GM21529 (cell line): ENCODE measurements at regions not wholly inside any gene's neighbourhood (a gene's known extent, or its start where the extent isn't known, plus 50 kb on each side); places are given as distances from the start of the nearest gene placed in this dataset.

ENCODE experiments used
- ATAC-seq: cut with Tn5 transposase; IDR thresholded peaks from one replicate; pipeline ENCODE4 v1.9.1; 2021; ENCODE audit not compliant: unreplicated experiment

DNA sequence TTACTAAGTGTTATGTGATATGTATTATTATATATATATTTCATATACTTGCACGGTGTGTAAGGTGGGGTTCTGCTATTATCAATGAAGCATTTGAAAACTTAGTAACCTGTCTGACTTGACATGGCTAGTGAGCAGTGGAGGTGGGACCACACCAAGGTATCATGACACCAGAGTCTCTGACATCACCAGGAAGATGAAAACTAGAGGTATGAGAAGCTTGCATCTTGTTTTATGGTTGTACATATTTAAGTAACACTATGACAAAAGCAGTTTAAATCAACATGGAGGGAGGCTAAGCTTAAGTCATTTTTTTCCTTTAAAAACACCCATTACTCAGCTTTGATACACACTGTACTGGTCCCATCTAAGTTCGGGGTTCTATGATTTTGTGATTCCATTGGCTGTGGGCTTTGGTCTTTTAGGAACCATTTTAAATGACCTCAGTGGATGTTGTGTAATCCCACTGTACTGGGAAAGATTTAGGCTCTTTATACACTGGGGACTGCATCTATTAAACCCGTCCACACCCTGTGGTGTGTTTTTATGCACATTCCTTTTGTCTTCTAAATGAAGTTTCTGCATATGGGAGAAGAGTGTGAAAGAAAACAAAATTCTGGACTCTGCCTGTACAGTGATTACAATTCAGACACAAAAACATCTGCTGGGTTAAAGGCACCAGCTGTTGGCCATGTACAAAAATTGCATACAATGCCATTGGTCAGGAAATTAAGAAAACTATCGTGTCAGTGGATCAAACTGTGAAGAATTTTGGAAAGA lies 570.6 kb downstream of the SPRY1 start:
- ATAC-seq: no peak

DNA sequence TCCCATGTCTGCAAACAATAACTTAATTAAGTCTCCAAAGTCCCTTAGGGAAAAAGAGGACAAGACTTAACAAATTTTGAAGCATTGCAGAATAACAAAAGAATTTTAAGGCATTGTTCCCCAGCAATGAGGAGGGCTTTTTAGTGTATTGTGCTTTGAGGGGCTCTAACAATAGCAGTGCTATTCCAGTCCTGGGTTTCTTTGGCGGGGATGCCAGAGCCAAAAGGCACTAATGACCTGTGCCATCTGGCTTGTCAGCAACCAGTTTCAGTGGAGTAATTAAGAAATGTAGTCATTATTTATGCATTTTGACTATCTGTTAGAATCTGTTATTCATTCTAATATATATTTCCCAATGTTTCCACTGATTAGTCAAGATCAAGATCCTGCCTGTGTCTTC lies 575.4 kb downstream of the SPRY1 start:
- no peak for ATAC-seq

DNA sequence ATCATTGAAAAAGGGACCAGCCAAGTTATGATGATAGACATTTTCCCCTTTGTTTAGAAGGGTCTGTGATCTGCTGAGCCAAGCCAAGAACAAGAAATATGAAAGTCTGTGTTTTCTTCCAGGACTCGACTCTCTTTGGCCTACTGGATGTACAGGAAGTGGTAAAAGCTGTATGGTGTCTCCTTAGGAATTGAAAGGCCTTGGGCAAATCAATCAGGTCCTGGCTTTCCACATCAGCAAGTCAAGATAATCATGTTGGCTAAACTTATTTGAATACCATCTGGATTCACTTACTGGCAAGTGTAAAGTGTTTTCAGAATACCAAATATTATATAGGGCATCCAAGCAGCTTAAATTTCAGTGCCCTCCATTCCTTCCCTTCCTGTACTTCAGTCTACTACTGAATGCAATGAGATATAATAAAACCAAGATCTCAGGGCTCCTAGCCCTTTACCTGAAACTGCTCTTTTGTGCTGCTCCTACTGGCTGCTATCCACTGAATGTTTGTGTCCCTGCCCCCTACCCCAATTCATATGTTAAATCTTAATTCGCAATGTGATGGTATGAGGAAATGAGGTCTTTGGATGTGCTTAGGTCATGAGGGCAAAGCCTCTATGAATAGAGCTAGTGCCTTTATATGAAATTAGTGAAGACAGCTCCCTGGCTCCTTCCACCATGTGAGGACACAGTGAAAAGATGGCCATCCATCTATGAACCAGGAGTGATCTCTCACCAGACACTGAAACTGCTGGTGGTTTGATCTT lies 578.0 kb downstream of the SPRY1 start:
- no peak for ATAC-seq

DNA sequence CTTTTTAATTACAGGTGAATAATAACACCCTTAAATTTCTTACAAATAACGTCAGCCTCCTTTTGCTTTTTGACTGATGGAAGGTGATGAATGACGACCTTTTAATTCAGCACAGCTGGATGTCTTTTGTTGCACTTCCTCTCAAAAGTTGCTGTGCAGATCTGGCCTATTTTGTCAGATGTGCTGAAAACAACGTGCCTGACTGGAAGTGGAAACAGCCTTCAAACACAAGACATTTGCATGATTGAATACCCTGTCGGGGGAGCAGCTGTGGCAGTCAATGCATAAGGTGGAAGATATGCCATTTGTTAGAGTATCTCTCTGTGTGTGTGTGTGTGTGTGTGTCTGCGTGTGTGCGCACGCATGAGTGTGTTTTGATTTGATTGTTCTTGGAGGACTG lies 579.7 kb downstream of the SPRY1 start:
- no peak for ATAC-seq

DNA sequence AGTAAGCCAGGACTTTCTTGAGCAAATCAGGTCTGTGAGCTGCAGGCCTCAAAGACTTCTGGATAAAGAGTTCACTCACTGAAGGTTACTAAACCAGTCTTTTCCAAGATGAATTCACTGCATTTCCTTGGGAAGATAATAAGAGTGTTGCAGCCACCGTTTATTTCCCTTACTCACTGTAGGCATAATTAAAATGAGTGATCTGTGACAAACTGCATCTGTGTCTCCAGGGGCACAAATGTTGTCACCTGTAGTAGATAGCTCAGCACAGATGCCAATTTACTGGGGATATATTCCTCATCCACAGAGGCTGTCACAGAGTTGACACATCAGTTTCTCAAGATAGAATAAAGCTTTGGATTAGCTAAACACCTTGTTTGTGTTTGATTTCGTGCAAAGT lies 580.2 kb downstream of the SPRY1 start:
- ATAC-seq: no peak

DNA sequence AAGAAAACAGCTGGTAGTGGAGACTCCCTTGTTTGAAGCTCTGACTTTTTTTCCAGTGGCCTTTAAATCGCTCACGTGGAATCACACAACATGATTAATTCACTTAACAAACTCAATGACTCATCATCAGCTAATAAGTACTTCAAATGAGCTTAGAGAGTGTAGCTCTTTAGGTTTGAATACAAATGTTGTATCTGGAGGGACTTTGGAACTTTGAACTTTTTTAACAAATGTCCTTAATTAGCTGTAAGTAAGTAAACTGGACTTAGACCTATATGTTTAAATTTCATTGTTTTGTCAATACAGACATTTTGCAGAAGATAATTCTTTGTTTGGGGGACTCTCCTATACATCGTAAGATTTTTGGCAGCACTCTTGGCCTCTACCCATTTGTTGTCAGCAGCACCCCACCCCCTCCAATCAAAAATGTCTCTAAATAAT lies 581.1 kb downstream of the SPRY1 start:
- no peak for ATAC-seq

DNA sequence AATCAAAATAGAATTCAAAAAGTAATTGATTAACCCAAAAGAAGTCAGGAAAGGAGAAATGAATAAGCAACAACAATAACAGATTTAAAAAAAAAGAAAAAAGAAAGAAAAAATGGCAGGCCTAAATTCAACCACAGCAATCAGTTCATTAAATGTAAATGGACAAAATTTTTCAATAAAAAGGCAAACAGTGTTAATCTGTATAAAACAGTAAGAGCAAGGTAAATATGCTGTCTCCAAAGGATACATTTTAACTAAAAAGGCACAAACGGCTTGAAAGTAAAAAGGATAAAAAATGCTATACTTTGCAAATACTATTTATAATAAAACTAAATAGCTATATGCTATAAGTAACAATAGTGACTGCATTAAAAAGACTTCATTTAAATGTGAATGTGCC lies 582.0 kb downstream of the SPRY1 start:
- no peak for ATAC-seq

DNA sequence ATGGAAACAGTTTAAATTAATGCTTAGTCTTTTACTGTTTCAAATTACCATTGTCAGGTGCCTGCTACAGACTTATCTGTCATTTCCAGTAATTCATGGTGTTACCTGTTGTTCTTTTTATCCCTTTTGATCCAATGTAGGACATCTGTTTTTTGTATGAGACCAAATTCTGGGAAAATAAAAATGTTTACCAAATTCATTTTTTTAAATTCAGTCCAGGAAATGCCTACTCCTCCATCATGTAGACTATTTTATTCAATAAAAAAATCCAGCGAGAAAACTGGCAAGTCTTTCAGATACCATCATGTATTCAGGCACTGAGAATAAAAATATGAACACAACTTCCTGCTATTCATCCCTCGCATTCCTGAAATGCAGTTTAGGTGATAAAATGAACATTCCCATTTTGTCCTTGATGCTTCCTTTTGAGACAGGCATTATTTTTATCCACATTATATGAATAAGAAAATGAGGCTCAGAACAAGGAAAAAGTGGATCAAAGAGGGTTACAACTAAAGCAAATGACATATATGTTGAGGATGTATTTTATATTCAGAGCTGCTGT lies 584.2 kb downstream of the SPRY1 start:
- no peak for ATAC-seq

DNA sequence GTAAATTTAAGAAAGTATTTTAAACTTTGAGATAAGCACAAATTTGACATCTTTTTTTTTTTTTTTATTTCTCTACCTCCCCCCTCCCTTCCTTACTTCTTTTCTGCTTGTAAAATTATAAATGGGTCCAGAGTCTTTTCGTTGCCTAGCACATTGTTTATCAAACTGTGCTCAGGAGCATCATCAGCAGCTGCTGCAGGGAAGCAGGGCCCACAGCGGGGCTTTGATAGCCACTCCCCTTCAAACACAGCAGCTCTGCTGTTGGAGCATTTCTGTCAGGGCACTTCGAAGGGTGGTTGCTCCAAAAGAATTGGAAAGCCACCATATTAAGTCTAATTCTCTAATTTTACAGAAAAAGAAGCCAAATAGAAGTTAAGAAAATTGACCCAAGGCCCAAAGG lies 588.3 kb downstream of the SPRY1 start:
- ATAC-seq: no peak

DNA sequence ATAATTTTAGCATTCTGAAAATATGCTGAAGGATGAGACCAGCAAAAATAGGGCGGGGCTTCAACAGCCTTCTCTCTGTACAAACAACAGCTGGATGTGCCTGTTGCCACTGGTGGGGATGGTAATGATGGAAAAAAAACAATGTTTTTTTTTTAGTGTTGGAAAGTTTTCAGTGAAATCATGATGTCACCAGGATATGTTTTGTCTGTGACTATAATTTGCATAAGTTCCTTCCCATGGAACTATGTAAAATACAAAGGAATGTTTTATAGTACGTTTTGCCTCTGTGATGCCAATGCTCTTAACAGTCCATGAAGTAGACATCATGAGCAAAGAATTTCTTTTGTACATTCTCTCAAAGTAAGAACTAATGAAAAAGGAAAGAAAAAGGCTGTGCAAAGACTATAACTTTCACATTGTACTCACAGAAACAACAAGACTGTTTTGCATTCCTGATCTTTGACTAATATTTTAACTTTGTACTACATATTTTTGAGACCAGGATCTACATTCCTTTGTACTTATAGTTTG lies 589.7 kb downstream of the SPRY1 start:
- ATAC-seq: no peak

DNA sequence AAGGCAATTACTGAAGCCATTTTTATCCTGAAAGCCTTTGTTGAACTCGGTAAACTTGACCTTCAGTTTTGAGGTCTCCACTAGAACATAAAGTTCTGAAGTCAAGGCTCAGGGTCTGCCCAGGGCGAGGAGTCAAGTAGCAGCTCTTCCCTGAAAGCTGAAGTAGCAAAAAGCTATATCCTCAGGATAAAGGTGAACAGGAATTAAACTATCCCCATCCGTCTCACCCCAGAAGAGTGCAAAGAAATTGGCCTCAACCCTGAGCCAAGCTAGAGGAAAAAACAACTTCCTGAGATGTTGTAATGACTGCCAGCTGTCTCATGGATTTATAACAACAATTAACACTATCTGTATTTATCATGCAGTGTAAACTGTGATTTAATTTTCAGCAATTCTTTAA lies 590.8 kb downstream of the SPRY1 start:
- no peak for ATAC-seq

DNA sequence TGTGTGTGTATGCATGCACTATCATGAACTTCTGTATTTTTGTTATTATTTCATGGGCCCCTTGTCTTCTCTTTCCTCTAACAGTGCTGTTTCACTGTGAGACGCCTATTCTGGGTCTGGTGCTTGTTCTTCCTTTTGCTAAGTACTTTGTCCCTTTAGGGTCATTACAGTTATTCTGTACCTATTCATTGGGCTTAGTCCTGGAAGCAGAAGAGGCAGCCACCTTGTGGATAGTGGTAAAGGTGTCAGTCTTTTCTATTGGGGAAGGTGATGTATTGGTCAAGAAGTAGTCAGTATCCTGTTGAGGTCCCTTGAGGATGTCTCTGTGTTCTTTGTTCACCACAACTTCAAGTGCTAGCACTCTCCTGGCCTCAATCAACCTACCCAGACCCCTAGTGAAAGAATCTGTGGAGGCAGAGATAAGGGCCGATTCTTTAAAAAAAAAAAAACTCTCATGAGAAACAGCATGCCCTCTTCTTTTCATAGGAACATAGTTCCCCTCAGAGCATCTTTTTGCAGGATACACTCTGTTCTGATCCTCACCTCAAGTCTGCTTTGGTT lies 593.8 kb downstream of the SPRY1 start:
- ATAC-seq: no peak

DNA sequence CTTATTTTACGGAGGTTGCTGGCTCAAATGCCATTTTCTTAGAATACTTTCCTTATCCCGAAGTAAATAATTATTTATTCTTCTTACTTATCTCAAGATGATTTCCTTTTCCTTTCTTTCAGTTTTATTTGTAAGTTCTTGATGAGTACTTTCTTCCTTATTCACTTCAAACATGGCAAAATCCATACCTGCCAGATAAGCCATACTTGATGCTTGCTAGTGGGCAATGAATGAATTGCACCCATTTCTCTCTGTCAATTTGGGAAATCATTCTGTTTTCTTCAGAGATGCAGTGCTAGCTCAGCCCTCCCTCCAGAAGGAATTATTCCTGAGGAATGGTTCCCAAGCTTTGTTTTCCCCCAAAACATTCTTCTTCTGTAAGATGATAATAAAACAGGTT lies 598.3 kb downstream of the SPRY1 start:
- peak; percentile 56 for ATAC-seq

DNA sequence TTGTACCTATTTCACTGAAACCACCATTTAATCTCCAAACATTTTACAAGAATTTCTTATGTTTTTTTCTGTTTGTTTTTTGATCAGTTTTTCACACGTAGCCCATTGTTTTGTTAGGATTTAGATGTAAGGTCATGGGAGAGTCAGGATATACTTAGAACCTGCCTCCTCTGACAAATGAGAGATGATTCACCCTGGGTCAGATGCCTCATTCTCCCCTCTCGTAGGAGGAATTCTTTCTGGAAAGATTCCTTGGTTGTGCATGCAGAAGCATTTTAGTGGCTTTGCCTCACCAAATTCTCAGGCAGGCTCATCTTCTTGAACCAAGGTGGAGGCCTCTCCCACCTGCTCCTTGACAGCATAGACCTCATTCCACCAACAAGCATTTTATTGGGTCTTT lies 599.3 kb downstream of the SPRY1 start:
- no peak for ATAC-seq

DNA sequence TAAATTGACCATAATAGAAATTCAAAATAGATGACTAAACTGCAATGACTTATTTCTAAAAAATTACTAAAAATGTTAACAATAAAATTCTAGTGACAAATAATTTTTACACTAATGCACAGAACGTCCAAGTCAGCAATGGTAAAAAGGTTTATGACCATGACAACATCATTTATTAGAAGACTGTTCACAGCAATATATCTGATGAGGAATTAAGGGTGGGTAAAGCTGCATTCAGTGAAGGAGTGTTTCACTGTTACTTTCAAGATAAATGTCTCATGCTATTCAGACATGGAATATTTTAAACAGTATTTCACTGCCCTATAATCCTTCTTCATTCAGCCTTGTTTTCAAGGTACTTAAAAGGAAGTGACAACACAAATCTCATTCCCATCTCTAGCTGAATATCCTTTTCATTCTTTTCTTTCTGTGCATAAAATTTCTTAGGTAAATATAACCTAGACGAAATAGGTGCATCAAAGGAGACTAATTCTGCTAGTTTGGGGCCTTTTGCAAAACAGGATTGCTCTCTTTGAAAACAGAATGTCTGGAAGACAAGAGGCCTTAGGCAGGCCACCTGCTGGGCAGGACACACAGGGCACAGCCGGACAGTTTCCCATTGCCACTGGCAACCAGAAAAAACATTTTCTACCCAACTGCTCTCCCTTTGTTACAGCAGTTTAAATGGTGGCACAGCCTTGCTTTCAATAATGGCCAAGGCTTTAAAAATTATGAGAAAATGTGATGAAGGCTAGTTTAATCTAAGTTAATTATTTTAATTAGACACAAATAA lies 600.3 kb downstream of the SPRY1 start:
- ATAC-seq: no peak

DNA sequence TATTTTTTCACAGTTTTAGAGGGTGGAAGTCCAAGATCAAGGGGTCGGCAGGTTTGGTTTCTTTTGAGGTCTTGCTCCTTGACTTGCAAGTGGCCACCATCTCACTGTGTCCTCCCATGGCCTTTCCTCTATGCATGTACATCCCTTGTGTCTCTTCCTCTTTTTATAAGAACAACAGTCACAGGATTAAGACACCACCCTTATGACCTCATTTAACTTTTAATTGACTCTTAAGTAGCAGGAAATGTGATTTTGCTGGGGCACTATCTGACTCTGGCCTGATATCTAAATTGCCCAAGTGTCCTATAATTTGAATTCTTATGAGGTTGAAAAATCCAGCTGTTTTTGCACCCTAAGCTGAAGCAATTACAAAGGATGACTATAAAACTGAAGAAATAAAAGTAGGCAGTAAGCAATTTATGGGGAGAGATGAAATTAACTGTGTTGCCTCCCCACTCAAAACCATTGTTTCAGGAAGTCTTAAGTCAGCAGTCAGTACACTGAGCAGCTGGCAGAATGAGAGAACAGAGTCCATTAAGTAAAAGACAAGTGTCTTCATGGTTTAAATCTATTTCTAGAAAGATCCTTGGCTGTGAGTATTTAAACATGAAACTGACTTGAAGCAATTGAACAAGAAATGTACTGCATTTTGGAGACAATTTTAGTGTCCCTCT lies 601.3 kb downstream of the SPRY1 start:
- ATAC-seq: no peak

DNA sequence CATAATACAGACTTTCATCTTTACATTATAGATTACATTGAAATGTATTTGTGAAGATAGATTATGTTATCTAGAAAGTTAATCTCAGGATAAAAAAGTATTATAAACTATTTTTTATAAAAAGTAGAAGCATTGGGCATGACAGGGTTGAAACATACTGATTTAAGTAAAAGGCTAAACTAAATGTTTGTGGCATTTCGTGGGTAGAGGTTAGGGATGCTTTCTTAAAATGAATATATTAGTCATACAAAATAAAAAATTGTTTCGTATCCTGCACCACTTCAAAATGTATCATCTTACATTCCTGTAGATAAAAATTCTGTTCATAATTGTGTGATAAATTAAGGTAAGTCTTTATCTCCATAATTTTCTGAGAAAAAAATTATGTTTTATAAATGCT lies 603.6 kb downstream of the SPRY1 start:
- ATAC-seq: no peak

DNA sequence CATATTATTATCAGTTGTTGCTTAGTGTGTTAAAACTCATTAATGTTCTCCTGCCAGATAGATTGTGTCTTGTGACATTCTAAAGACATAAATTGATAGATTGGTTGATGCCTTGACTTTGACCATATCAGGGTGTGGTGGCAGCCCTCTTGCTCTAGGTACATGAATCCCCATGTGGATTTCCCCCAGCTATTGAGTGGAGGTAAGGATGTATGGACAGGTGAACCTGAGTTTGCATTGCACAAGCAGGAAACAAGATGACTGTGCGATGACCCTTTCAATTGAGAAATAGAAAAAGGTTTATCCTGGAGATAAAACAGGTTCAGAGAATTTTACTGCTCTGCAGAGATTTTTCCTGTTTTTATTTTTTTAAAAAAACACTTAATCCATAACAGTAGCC lies 619.2 kb downstream of the SPRY1 start:
- ATAC-seq: no peak

DNA sequence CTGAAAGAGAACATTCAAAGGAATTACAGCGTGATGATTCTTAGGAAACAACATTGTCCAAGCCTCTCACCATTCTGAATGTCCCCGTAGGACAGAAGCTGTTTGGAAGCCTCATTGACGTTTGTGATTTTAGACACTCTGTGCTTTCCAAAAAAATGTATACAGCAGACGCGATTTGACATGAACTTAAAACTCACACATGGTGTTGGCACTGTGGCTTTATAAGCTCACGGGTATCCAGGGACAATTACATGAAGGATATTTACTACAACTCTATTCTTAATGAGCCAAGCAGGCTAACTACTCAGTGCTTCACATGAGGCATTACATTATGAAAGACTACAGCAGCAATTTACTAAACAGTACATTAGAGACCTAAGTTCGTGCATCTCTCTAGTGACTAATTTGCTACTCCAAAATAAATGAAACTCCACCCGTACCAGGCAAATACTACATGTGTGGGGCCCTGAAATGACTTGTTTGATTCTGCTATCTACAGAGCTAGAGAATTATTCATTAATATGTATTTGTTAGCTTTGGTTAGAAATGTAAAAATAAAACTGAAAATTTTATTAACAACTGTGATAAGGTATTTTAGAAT lies 620.7 kb downstream of the SPRY1 start:
- ATAC-seq: no peak
